Sigmoid colon (tissue), 6 donors: ENCODE measurements at regions not wholly inside any gene's neighbourhood (a gene's known extent, or its start where the extent isn't known, plus 50 kb on each side); places are given as distances from the start of the nearest gene placed in this dataset.

Source experiments
- DNase-seq: peaks from one replicate; pipeline ENCODE4 v3.0.0-alpha.2; 2019
- H3K27ac ChIP-seq, 4 donors: fragments of 200-600 bp; sonication (generic); one replicate each; pipeline ENCODE4 v1.5.1; 2016 to 2019; ENCODE audit warnings: mild to moderate bottlenecking in 1 of 4
- H3K27me3 ChIP-seq, 3 donors: fragments of 200-600 bp; sonication (generic); one replicate each; pipeline ENCODE4 v1.5.1; 2019; ENCODE audit warnings: mild to moderate bottlenecking in 1 of 3
- H3K36me3 ChIP-seq, 4 donors: fragments of 200-600 bp; sonication (generic); one replicate each; pipeline ENCODE4 v1.5.1; 2016 to 2019
- H3K4me1 ChIP-seq, 4 donors: fragments of 200-600 bp; sonication (generic); one replicate each; pipeline ENCODE4 v1.5.1; 2017 to 2019
- H3K4me3 ChIP-seq, 4 donors: fragments of 200-600 bp; sonication (generic); one replicate each; pipeline ENCODE4 v1.5.1; 2017 to 2019; ENCODE audit warnings: mild to moderate bottlenecking in 2 of 4, moderate library complexity in 1 of 4
- H3K9me3 ChIP-seq, 4 donors: fragments of 200-600 bp in 3 of 4; sonication (generic) in 3 of 4; one replicate each; pipeline versions ENCODE4 v1.5.1 to v1.6.1; 2013 to 2019
- CTCF ChIP-seq, 4 experiments: fragments of 450-650 bp in 3 of 4; fragments of 200-600 bp in 1 of 4; IDR thresholded peaks; one replicate each; pipeline ENCODE4 v1.5.1; 2016 to 2019; ENCODE audit warnings: antibody characterized with exemption in 4 of 4, mild to moderate bottlenecking in 3 of 4, moderate library complexity in 2 of 4
- EP300 ChIP-seq, 4 donors: sonication (generic); formaldehyde crosslinking; IDR thresholded peaks; one replicate each; pipeline ENCODE4 v1.6.1; 2017; ENCODE audit warnings: antibody characterized with exemption in 4 of 4
- POLR2A ChIP-seq, 2 donors: fragments of 450-650 bp; IDR thresholded peaks; one replicate each; pipeline ENCODE4 v1.6.1; 2016; ENCODE audit warnings: antibody characterized with exemption in 2 of 2, mild to moderate bottlenecking in 2 of 2, moderate library complexity in 2 of 2
- POLR2AphosphoS5 ChIP-seq, 4 donors: sonication (generic); formaldehyde crosslinking; IDR thresholded peaks; one replicate each; pipeline ENCODE4 v1.6.1; 2017; ENCODE audit warnings: antibody characterized with exemption in 4 of 4
- WGBS, 2 donors: extraction: QIAGEN DNeasy Blood & Tissue Kit; methylation state at CpG; one replicate each; pipeline ENCODE4 v1.1.7; 2013; 5-methylcytosine and 5-hydroxymethylcytosine counted together
- intact Hi-C: fragments of 100-400 bp; cut with DNase I; formaldehyde crosslinking; loops from one replicate; pipeline ENCODE4 v1.15.1; 2023
- donor health status: healthy with polysubstance abuse.
- donor health status: healthy.

GRCh38 chr1:173355281-173356031 is 121.7 kb upstream of the PRDX6 start:
- 79 to 90% methylated on average over 5 of the region's 5 CpGs for WGBS, 2 donors
- H3K27me3 ChIP-seq: no peaks in the 10 kb centered on the region
- no peaks in the 10 kb centered on the region for H3K4me1 ChIP-seq
- no peak overlapping the region for H3K27ac ChIP-seq
- no peak for DNase-seq
- TF ChIP-seq POLR2A (IDR thresholded peaks at IDR 0.05) (no peak), POLR2AphosphoS5 (IDR thresholded peaks at IDR 0.05) (no peak), EP300 (IDR thresholded peaks at IDR 0.05) (no peak), CTCF (IDR thresholded peaks at IDR 0.05) (no peak)
- intact Hi-C loops: no loop called here
- no peaks in the 10 kb centered on the region for H3K36me3 ChIP-seq
- no peak overlapping the region for H3K4me3 ChIP-seq
- peaks cover 0 to 3% (median 0%) of the 10 kb centered on the region in 4 donors for H3K9me3 ChIP-seq

GRCh38 chr1:173356191-173356762 is 120.9 kb upstream of the PRDX6 start:
- TF ChIP-seq POLR2AphosphoS5 (IDR thresholded peaks at IDR 0.05): no peak
- no peak for TF ChIP-seq CTCF (IDR thresholded peaks at IDR 0.05)
- no peak for TF ChIP-seq EP300 (IDR thresholded peaks at IDR 0.05)
- no peak for TF ChIP-seq POLR2A (IDR thresholded peaks at IDR 0.05)

GRCh38 chr1:173360487-173361063 is 116.6 kb upstream of the PRDX6 start:
- intact Hi-C loops: no loop called here
- Histone ChIP-seq H3K27me3 (no peaks in the 10 kb centered on the region), H3K4me1 (no peaks in the 10 kb centered on the region), H3K4me3 (no peak overlapping the region), H3K27ac (no peak overlapping the region), H3K9me3 (no peaks in the 10 kb centered on the region), H3K36me3 (no peaks in the 10 kb centered on the region)
- DNase-seq: no peak
- WGBS, 2 donors: 50 to 66% methylated on average over 3 of the region's 3 CpGs
- TF ChIP-seq CTCF (IDR thresholded peaks at IDR 0.05) (no peak), POLR2A (IDR thresholded peaks at IDR 0.05) (no peak), POLR2AphosphoS5 (IDR thresholded peaks at IDR 0.05) (no peak), EP300 (IDR thresholded peaks at IDR 0.05) (no peak)

More at GRCh38 chr1:173356191-173356762, 120.9 kb upstream of the PRDX6 start:
- no peak for DNase-seq
- Histone ChIP-seq H3K27me3 (no peaks in the 10 kb centered on the region), H3K9me3 (peaks cover 0 to 3% (median 0%) of the 10 kb centered on the region in 4 donors), H3K4me1 (no peaks in the 10 kb centered on the region), H3K4me3 (no peak overlapping the region), H3K27ac (no peak overlapping the region), H3K36me3 (no peaks in the 10 kb centered on the region)
- intact Hi-C loops: no loop called here
- WGBS, 2 donors: 74 to 92% methylated on average over 2 of the region's 2 CpGs

- no peak overlapping the region for H3K27ac ChIP-seq
- no peaks in the 10 kb centered on the region for H3K9me3 ChIP-seq
- no peak for TF ChIP-seq POLR2AphosphoS5 (IDR thresholded peaks at IDR 0.05)
- TF ChIP-seq POLR2A (IDR thresholded peaks at IDR 0.05): no peak
- TF ChIP-seq EP300 (IDR thresholded peaks at IDR 0.05): no peak
- no peak for TF ChIP-seq CTCF (IDR thresholded peaks at IDR 0.05)
- no peak overlapping the region for H3K4me3 ChIP-seq
- H3K27me3 ChIP-seq: no peaks in the 10 kb centered on the region
- WGBS, 2 donors: 94% methylated on average over 2 of the region's 2 CpGs
- H3K36me3 ChIP-seq: no peaks in the 10 kb centered on the region
- no peaks in the 10 kb centered on the region for H3K4me1 ChIP-seq
- no peak for DNase-seq
- intact Hi-C loops: no loop called here
Measured at GRCh38 chr1:173362543-173362942, 114.6 kb upstream of the PRDX6 start.
